ENCODE measurements at regions not wholly inside any gene's neighbourhood (a gene's known extent, or its start where the extent isn't known, plus 50 kb on each side); places are given as distances from the start of the nearest gene placed in this dataset.
"Not testable (repeated sequence)": the region's sequence is repeated elsewhere in the genome, so short reads cannot be mapped to it uniquely, and the experiment has no call there.

DNA sequence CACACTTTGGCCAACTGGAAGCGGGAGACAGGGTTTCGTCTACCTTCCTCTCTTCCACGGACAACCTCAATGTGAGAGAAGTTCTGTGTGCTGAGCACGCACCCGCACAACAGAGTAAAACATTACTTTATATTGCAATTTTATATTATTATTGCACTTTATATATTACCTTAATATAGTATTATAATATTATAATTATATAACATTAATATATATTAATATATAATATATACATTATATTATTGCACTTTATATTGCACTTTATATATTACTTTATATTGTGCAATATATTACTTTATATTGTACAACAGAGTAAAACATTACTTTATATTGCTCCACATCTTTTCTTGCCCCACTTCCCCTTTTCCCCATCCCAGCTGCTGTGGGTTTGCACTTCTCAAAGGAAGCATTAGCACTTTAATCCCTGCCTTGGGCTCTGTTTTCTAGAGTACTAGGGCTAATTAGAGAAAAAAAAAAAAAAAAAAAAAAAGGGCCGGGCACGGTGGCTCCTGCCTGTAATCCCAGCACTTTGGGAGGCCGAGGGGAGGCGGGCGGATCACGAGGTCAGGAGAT, 76.4 kb upstream of the SLC4A7 start:
- H3K36me3 ChIP-seq (ENCODE audit: control insufficient read depth, insufficient read depth, low read length), result no peaks in the 10 kb centered on the region
- no peaks in the 10 kb centered on the region for H3K9me3 ChIP-seq (ENCODE audit: control insufficient read depth, low read length)
- H3K4me1 ChIP-seq (ENCODE audit: control insufficient read depth, insufficient read depth, low read length, poor library complexity, severe bottlenecking), result no peaks in the 10 kb centered on the region
- no peaks in the 10 kb centered on the region for H3K27me3 ChIP-seq (replicated peaks; ENCODE audit: control insufficient read depth, insufficient read depth, low read length, poor library complexity, severe bottlenecking)
- H3K4me3 ChIP-seq (ENCODE audit: insufficient read depth, low read depth, low read length, poor library complexity, severe bottlenecking), result no peak overlapping the region
- no peak overlapping the region for H3K27ac ChIP-seq (ENCODE audit: insufficient read depth, low read length, poor library complexity, severe bottlenecking)
- no peak for DNase-seq

DNA sequence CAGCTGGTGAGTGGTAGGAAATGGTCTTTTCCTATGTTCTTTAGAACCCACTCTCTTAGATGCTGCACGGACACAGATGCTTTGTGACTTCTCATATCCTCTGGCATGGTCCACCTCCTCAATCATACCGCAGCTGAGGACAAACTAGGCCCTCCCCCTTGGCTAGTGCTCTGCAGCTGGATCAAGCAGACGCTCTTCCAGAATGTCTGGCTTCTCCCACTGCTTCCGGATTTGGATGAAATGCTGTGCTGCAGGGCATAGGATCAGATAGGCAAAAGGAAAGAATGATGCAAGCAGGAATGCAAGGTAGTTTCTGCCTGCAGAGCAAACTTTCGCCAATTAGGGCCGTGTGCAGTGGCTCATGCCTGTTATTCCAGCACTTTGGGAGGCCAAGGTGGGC, 75.7 kb upstream of the SLC4A7 start:
- Histone ChIP-seq H3K27ac (ENCODE audit: insufficient read depth, low read length, poor library complexity, severe bottlenecking) (no peak overlapping the region), H3K9me3 (ENCODE audit: control insufficient read depth, low read length) (no peaks in the 10 kb centered on the region), H3K4me1 (ENCODE audit: control insufficient read depth, insufficient read depth, low read length, poor library complexity, severe bottlenecking) (no peaks in the 10 kb centered on the region), H3K27me3 (replicated peaks; ENCODE audit: control insufficient read depth, insufficient read depth, low read length, poor library complexity, severe bottlenecking) (no peaks in the 10 kb centered on the region), H3K36me3 (ENCODE audit: control insufficient read depth, insufficient read depth, low read length) (no peaks in the 10 kb centered on the region), H3K4me3 (ENCODE audit: insufficient read depth, low read depth, low read length, poor library complexity, severe bottlenecking) (no peak overlapping the region)
- no peak for DNase-seq

DNA sequence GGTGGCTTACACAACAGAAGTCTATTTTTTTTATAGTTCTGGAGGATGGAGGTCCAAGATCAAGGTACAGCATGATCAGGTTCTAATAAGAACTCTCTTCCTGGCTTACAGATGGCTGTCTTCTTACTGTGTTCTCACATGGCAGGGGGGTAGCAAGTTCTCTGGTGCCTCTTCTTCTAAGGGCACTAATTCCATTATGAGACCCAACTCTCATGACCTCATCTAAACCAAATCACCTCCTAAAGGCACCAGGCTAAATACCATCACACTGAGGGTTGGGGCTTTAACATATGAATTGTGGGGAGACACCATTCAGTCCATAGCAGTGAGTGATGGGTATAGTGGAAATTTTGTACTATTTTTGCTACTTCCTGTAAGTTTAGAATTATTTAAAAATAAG, 75.2 kb upstream of the SLC4A7 start:
- H3K27ac ChIP-seq (ENCODE audit: insufficient read depth, low read length, poor library complexity, severe bottlenecking), result no peak overlapping the region
- no peaks in the 10 kb centered on the region for H3K27me3 ChIP-seq (replicated peaks; ENCODE audit: control insufficient read depth, insufficient read depth, low read length, poor library complexity, severe bottlenecking)
- H3K4me1 ChIP-seq (ENCODE audit: control insufficient read depth, insufficient read depth, low read length, poor library complexity, severe bottlenecking), result no peaks in the 10 kb centered on the region
- no peaks in the 10 kb centered on the region for H3K9me3 ChIP-seq (ENCODE audit: control insufficient read depth, low read length)
- DNase-seq, result no peak
- H3K36me3 ChIP-seq (ENCODE audit: control insufficient read depth, insufficient read depth, low read length), result no peaks in the 10 kb centered on the region
- no peak overlapping the region for H3K4me3 ChIP-seq (ENCODE audit: insufficient read depth, low read depth, low read length, poor library complexity, severe bottlenecking)

DNA sequence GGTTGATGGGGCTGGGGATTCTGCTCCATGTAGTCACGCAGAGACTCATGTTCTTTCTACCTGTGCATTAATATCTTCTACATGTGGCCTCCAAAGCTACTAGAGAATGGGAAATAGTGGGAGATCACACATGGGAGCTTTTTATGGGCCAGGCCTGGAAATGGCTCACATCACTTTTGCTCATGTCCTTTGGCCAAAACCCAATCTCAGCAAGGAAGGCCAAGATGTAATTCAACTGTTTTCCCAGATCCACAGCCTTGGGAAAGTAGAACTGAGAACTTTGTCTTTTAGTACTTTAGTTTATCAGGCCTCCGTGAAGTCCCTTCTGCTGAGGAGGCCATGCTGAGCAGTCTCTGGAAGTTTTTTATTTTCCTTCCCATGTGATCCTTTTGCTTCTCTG, 73.2 kb upstream of the SLC4A7 start:
- H3K4me1 ChIP-seq (ENCODE audit: control insufficient read depth, insufficient read depth, low read length, poor library complexity, severe bottlenecking), result no peaks in the 10 kb centered on the region
- no peak overlapping the region for H3K27ac ChIP-seq (ENCODE audit: insufficient read depth, low read length, poor library complexity, severe bottlenecking)
- no peaks in the 10 kb centered on the region for H3K27me3 ChIP-seq (replicated peaks; ENCODE audit: control insufficient read depth, insufficient read depth, low read length, poor library complexity, severe bottlenecking)

DNA sequence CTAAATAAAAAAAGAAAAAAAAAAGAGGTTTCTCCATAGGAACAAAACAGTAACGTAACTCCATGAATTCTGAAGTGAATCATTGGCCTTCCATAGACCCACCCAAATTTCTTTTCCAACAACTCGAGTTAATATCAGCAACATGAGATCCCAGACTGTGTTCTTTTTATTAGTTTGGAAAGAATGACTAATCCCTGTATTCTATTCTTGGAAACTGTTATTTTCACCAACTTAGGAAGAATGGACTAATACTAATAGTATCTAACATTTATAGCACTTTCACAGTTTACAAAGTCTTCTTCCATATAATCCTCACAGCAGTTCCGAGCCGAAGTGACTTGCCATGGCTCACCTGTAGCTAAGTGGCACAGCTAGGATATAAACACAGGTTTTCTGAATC, 72.7 kb upstream of the SLC4A7 start:
- Histone ChIP-seq H3K4me1 (ENCODE audit: control insufficient read depth, insufficient read depth, low read length, poor library complexity, severe bottlenecking) (no peaks in the 10 kb centered on the region), H3K27me3 (replicated peaks; ENCODE audit: control insufficient read depth, insufficient read depth, low read length, poor library complexity, severe bottlenecking) (no peaks in the 10 kb centered on the region), H3K36me3 (ENCODE audit: control insufficient read depth, insufficient read depth, low read length) (no peaks in the 10 kb centered on the region), H3K4me3 (ENCODE audit: insufficient read depth, low read depth, low read length, poor library complexity, severe bottlenecking) (no peak overlapping the region), H3K9me3 (ENCODE audit: control insufficient read depth, low read length) (no peaks in the 10 kb centered on the region), H3K27ac (ENCODE audit: insufficient read depth, low read length, poor library complexity, severe bottlenecking) (no peak overlapping the region)
- no peak for DNase-seq

More for the DNA sequence above, 73.2 kb upstream of the SLC4A7 start:
- DNase-seq, result no peak
- Histone ChIP-seq H3K9me3 (ENCODE audit: control insufficient read depth, low read length) (no peaks in the 10 kb centered on the region), H3K36me3 (ENCODE audit: control insufficient read depth, insufficient read depth, low read length) (no peaks in the 10 kb centered on the region), H3K4me3 (ENCODE audit: insufficient read depth, low read depth, low read length, poor library complexity, severe bottlenecking) (no peak overlapping the region)

DNA sequence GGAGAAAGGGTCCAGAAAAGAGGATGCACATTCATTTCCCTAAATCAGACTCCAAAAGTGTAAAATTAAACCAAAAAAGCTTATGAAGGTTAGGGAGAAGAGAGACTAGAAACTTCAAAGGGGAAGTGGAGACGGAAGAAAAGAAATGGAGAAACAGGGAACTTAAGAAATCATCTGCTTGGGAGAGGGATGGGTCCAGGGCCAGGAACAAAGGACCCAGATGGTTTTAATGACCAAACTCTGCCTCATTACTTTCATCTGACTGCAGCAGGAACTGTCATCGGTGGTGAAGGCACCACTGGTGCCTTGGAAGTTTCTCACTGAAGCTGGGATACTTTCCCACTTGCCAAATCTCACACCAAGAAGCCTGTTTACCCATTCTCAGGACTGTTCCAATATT, 70.5 kb upstream of the SLC4A7 start:
- Histone ChIP-seq H3K27ac (ENCODE audit: insufficient read depth, low read length, poor library complexity, severe bottlenecking) (no peak overlapping the region), H3K9me3 (ENCODE audit: control insufficient read depth, low read length) (no peaks in the 10 kb centered on the region), H3K4me3 (ENCODE audit: insufficient read depth, low read depth, low read length, poor library complexity, severe bottlenecking) (no peak overlapping the region), H3K36me3 (ENCODE audit: control insufficient read depth, insufficient read depth, low read length) (no peaks in the 10 kb centered on the region), H3K4me1 (ENCODE audit: control insufficient read depth, insufficient read depth, low read length, poor library complexity, severe bottlenecking) (no peaks in the 10 kb centered on the region), H3K27me3 (replicated peaks; ENCODE audit: control insufficient read depth, insufficient read depth, low read length, poor library complexity, severe bottlenecking) (no peaks in the 10 kb centered on the region)
- no peak for DNase-seq

DNA sequence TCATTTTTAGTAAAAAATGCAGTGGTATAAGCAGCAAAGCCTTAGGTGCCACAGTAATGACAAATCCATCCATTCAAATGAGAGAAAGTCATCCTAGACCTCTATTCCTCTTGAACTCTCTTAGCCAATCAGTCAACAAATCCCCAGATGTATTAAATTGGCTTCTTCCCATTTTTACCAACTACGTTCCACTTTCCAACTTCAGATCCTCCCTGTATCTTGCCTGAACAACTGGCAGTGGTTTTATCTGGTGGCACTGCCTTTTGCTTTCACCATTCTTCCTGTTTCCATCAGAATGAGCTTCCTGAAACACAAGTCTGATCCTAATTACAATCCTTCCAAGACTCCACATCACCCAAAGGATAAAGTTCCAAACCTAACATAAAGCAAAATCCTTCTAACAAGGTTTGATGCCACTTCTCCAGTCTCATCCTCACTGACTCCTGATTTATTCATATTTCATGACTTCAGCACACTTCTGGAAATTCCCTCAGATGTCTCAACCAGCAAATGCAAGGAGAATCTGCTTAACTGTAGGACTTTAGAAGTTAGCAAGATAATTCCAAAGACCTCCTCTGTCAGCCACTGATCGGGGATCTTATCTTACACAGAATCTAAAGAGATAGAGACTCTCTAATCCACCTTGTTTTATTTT, 69.8 kb upstream of the SLC4A7 start:
- Histone ChIP-seq H3K4me1 (ENCODE audit: control insufficient read depth, insufficient read depth, low read length, poor library complexity, severe bottlenecking) (no peaks in the 10 kb centered on the region), H3K27ac (ENCODE audit: insufficient read depth, low read length, poor library complexity, severe bottlenecking) (no peak overlapping the region), H3K9me3 (ENCODE audit: control insufficient read depth, low read length) (no peaks in the 10 kb centered on the region), H3K36me3 (ENCODE audit: control insufficient read depth, insufficient read depth, low read length) (no peaks in the 10 kb centered on the region), H3K4me3 (ENCODE audit: insufficient read depth, low read depth, low read length, poor library complexity, severe bottlenecking) (no peak overlapping the region), H3K27me3 (replicated peaks; ENCODE audit: control insufficient read depth, insufficient read depth, low read length, poor library complexity, severe bottlenecking) (no peaks in the 10 kb centered on the region)
- DNase-seq, result no peak

- H3K27ac ChIP-seq (ENCODE audit: insufficient read depth, low read length, poor library complexity, severe bottlenecking); H3K36me3 ChIP-seq (ENCODE audit: control insufficient read depth, insufficient read depth, low read length); DNase-seq; H3K4me3 ChIP-seq (ENCODE audit: insufficient read depth, low read depth, low read length, poor library complexity, severe bottlenecking); H3K4me1 ChIP-seq (ENCODE audit: control insufficient read depth, insufficient read depth, low read length, poor library complexity, severe bottlenecking); H3K9me3 ChIP-seq (ENCODE audit: control insufficient read depth, low read length); H3K27me3 ChIP-seq (replicated peaks; ENCODE audit: control insufficient read depth, insufficient read depth, low read length, poor library complexity, severe bottlenecking): not testable (repeated sequence)
Observed at GRCh38 chr3:27552708-27553107, 68.5 kb upstream of the SLC4A7 start.

DNA sequence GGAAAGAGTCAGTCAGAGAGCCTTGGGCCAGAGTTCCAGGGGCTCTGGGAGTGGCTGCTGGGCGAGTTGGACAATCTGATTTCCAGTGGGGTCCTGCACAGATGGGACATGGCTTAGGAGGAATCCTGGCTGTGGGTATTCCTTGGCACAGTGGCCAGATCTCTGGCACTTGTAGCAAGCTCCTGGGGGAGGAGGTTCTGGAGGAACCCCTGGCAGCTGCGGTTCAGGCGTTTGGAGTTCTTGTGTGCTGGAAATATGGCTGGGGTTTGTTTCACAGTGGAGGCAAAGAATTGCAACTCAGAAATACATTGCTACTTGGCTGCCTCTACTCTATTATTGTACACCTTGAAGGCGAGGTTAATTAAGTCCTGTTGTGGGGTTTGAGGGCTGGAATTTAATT, 67.2 kb upstream of the SLC4A7 start:
- DNase-seq; H3K36me3 ChIP-seq (ENCODE audit: control insufficient read depth, insufficient read depth, low read length); H3K27ac ChIP-seq (ENCODE audit: insufficient read depth, low read length, poor library complexity, severe bottlenecking); H3K27me3 ChIP-seq (replicated peaks; ENCODE audit: control insufficient read depth, insufficient read depth, low read length, poor library complexity, severe bottlenecking); H3K4me1 ChIP-seq (ENCODE audit: control insufficient read depth, insufficient read depth, low read length, poor library complexity, severe bottlenecking); H3K4me3 ChIP-seq (ENCODE audit: insufficient read depth, low read depth, low read length, poor library complexity, severe bottlenecking); H3K9me3 ChIP-seq (ENCODE audit: control insufficient read depth, low read length): not testable (repeated sequence)

DNA sequence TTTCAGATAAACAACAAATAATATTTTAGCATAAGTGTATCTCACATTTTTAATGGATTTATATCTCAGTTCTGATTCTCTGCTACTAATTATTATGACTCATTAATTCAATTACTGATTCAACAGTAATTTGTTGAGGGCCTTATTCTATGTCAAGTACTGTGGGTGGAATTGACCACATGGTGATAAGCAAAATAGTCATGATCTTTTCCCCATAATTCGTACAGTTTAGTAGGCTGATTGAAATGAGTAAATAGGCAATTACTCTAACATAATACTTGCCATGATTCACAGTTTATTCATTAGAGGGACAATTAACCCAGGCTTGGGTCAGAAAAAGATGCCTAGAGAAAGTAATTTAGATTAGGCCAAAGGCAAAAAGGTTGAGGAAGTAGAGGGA, 60.9 kb upstream of the SLC4A7 start:
- no peak for DNase-seq
- H3K9me3 ChIP-seq (ENCODE audit: control insufficient read depth, low read length), result no peaks in the 10 kb centered on the region
- no peaks in the 10 kb centered on the region for H3K27me3 ChIP-seq (replicated peaks; ENCODE audit: control insufficient read depth, insufficient read depth, low read length, poor library complexity, severe bottlenecking)
- H3K4me1 ChIP-seq (ENCODE audit: control insufficient read depth, insufficient read depth, low read length, poor library complexity, severe bottlenecking), result no peaks in the 10 kb centered on the region
- H3K4me3 ChIP-seq (ENCODE audit: insufficient read depth, low read depth, low read length, poor library complexity, severe bottlenecking), result no peak overlapping the region
- H3K36me3 ChIP-seq (ENCODE audit: control insufficient read depth, insufficient read depth, low read length), result no peaks in the 10 kb centered on the region
- no peak overlapping the region for H3K27ac ChIP-seq (ENCODE audit: insufficient read depth, low read length, poor library complexity, severe bottlenecking)

Measured in effector memory CD4-positive, alpha-beta T cell (primary cell).